ENCODE measurements at regions not wholly inside any gene's neighbourhood (a gene's known extent, or its start where the extent isn't known, plus 50 kb on each side); places are given as distances from the start of the nearest gene placed in this dataset.
"Not testable (repeated sequence)": the region's sequence is repeated elsewhere in the genome, so short reads cannot be mapped to it uniquely, and the experiment has no call there.

DNA sequence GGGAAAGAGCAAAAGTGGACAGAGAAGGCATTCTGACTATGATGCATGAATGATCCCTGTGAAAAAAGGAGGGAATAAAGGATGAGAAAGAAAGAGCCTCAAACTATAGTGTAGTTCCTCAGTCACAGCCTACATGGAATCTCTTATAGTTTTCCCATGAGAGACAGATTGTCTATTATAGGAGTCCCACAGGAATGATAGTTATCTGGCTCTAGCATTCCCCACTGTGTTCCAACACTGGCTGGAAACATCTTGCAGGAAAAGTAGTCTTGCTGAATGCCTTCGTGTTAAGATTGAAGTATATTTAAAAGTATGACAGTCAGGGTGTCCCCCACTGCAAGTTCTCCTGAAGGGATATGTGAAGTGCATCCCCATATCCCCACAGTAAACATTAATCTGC is 641.5 kb upstream of the NECTIN3 start:
- Mint-ChIP-seq H3K4me1 (ENCODE audit: low read depth, unreplicated experiment) (no peaks in the 10 kb centered on the region), H3K27ac (ENCODE audit: unreplicated experiment) (no peak overlapping the region), H3K9me3 (ENCODE audit: low read depth, unreplicated experiment) (peaks cover 2% of the 10 kb centered on the region), H3K27me3 (ENCODE audit: unreplicated experiment) (no peaks in the 10 kb centered on the region), H3K36me3 (ENCODE audit: insufficient read depth, unreplicated experiment) (no peaks in the 10 kb centered on the region), H3K4me3 (ENCODE audit: low read depth, unreplicated experiment) (no peak overlapping the region)
- intact Hi-C loops (cut with micrococcal nuclease; ENCODE audit: unreplicated experiment), result no loop called here
- BruUV-seq (replicated peaks), result no TSS peak
- CTCF ChIA-PET, result no interaction called here
- DNase-seq, result no peak
- TF ChIP-seq, protein P1, sequence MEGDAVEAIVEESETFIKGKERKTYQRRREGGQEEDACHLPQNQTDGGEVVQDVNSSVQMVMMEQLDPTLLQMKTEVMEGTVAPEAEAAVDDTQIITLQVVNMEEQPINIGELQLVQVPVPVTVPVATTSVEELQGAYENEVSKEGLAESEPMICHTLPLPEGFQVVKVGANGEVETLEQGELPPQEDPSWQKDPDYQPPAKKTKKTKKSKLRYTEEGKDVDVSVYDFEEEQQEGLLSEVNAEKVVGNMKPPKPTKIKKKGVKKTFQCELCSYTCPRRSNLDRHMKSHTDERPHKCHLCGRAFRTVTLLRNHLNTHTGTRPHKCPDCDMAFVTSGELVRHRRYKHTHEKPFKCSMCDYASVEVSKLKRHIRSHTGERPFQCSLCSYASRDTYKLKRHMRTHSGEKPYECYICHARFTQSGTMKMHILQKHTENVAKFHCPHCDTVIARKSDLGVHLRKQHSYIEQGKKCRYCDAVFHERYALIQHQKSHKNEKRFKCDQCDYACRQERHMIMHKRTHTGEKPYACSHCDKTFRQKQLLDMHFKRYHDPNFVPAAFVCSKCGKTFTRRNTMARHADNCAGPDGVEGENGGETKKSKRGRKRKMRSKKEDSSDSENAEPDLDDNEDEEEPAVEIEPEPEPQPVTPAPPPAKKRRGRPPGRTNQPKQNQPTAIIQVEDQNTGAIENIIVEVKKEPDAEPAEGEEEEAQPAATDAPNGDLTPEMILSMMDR (IDR thresholded peaks at IDR 0.05; ENCODE audit: unreplicated experiment), result no peak

DNA sequence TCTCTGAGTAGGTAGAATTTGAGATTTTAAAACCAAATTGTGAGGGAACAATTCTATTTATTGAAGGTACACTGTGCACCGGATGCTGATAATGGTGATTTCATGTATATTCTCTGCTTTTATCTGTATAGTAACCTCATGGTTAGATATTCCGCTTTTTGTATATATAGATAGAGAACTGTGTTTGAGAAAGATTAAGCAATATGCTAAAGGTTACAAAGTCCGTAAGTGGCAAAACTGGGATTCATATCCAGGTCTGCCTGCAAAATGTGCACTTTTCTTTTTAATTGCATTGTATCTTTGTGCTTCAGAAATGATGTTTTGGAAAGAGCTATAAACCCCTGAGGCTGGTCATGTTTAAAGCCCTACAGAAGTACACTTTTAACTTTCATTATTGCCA is 635.4 kb upstream of the NECTIN3 start:
- no TSS peak for BruUV-seq (replicated peaks)
- H3K27ac Mint-ChIP-seq (ENCODE audit: unreplicated experiment), result no peak overlapping the region
- H3K9me3 Mint-ChIP-seq (ENCODE audit: low read depth, unreplicated experiment), result peaks cover 2% of the 10 kb centered on the region
- H3K4me1 Mint-ChIP-seq (ENCODE audit: low read depth, unreplicated experiment), result no peaks in the 10 kb centered on the region
- H3K36me3 Mint-ChIP-seq (ENCODE audit: insufficient read depth, unreplicated experiment), result no peaks in the 10 kb centered on the region
- H3K27me3 Mint-ChIP-seq (ENCODE audit: unreplicated experiment), result no peaks in the 10 kb centered on the region
- CTCF ChIA-PET, result no interaction called here
- TF ChIP-seq, protein P1 (IDR thresholded peaks at IDR 0.05; ENCODE audit: unreplicated experiment), result no peak
- intact Hi-C loops (cut with micrococcal nuclease; ENCODE audit: unreplicated experiment), result no loop called here
- no peak overlapping the region for H3K4me3 Mint-ChIP-seq (ENCODE audit: low read depth, unreplicated experiment)
- no peak for DNase-seq

DNA sequence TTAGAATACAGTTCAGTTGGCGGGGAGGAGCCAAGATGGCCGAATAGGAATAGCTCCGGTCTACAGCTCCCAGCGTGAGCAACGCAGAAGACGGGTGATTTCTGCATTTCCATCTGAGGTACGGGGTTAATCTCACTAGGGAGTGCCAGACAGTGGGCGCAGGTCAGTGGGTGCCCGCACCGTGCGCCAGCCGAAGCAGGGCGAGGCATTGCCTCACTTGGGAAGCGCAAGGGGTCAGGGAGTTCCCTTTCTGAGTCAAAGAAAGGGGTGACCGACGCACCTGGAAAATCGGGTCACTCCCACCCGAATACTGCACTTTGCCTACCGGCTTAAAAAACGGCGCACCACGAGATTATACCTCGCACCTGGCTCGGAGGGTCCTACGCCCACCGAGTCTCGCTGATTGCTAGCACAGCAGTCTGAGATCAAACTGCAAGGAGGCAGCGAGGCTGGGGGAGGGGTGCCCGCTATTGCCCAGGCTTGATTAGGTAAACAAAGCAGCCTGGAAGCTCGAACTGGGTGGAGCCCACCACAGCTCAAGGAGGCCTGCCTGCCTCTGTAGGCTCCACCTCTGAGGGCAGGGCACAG is 631.5 kb upstream of the NECTIN3 start:
- H3K27me3 Mint-ChIP-seq (ENCODE audit: unreplicated experiment); intact Hi-C loops (cut with micrococcal nuclease; ENCODE audit: unreplicated experiment): not testable (repeated sequence)

DNA sequence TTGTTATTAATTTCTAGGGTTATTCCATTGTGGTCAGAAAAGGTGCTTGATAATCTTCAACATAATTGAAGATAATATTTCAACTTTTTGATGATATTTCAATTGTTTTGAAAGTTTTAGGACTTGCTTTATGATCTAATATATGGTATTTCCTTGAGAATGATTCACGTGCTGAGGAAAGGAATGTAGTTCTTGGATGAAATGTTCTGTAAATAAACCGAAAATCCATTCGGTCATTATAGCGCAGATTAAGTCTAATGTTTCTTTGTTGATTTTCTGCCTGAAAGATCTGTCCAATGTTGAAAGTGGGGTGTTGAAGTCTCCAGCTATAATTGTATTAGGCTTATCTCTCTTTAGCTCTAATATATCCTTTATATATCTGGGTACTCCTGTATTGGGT is 617.5 kb upstream of the NECTIN3 start:
- Mint-ChIP-seq H3K27ac (ENCODE audit: unreplicated experiment) (no peak overlapping the region), H3K9me3 (ENCODE audit: low read depth, unreplicated experiment) (peaks cover 16% of the 10 kb centered on the region), H3K4me1 (ENCODE audit: low read depth, unreplicated experiment) (peaks cover 6% of the 10 kb centered on the region), H3K4me3 (ENCODE audit: low read depth, unreplicated experiment) (no peak overlapping the region), H3K27me3 (ENCODE audit: unreplicated experiment) (no peaks in the 10 kb centered on the region), H3K36me3 (ENCODE audit: insufficient read depth, unreplicated experiment) (no peaks in the 10 kb centered on the region)
- intact Hi-C loops (cut with micrococcal nuclease; ENCODE audit: unreplicated experiment), result no loop called here
- CTCF ChIA-PET, result no interaction called here
- no TSS peak for BruUV-seq (replicated peaks)
- DNase-seq, result no peak
- TF ChIP-seq, protein P1 (IDR thresholded peaks at IDR 0.05; ENCODE audit: unreplicated experiment), result no peak

More for the DNA sequence above, 631.5 kb upstream of the NECTIN3 start:
- DNase-seq; BruUV-seq (replicated peaks); H3K4me1 Mint-ChIP-seq (ENCODE audit: low read depth, unreplicated experiment); H3K4me3 Mint-ChIP-seq (ENCODE audit: low read depth, unreplicated experiment); H3K27ac Mint-ChIP-seq (ENCODE audit: unreplicated experiment); CTCF ChIA-PET; H3K36me3 Mint-ChIP-seq (ENCODE audit: insufficient read depth, unreplicated experiment); H3K9me3 Mint-ChIP-seq (ENCODE audit: low read depth, unreplicated experiment): not testable (repeated sequence)

DNA sequence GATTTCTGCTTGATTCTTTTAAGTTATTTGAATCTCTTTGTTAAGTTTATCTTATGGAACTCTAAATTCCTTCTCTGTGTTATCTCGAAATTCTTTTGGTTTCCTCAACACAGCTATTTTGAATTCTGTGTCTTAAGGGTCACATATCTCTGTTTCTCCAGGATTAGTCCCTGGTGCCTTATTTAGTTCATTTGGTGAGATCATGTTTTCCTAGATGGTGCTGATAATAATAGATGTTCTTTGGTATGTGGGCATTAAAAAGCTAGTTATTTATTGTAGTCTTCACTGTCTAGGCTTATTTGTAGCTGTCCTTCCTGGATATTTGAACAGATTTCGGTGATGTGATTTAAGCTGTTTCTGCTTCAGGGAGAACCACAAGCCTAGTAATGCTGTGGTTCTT is 615.6 kb upstream of the NECTIN3 start:
- no peaks in the 10 kb centered on the region for H3K27me3 Mint-ChIP-seq (ENCODE audit: unreplicated experiment)
- no TSS peak for BruUV-seq (replicated peaks)
- H3K36me3 Mint-ChIP-seq (ENCODE audit: insufficient read depth, unreplicated experiment), result no peaks in the 10 kb centered on the region
- TF ChIP-seq, protein P1 (IDR thresholded peaks at IDR 0.05; ENCODE audit: unreplicated experiment), result no peak
- H3K9me3 Mint-ChIP-seq (ENCODE audit: low read depth, unreplicated experiment), result peaks cover 16% of the 10 kb centered on the region
- no peak for DNase-seq
- H3K4me3 Mint-ChIP-seq (ENCODE audit: low read depth, unreplicated experiment), result no peak overlapping the region
- H3K27ac Mint-ChIP-seq (ENCODE audit: unreplicated experiment), result no peak overlapping the region
- CTCF ChIA-PET, result interaction anchor here (0.6 kb wide), 1 partner anchor 619 kb away, joined by 4 read pairs; no protein-coding TSS in a partner anchor
- intact Hi-C loops (cut with micrococcal nuclease; ENCODE audit: unreplicated experiment), result no loop called here
- peaks cover 6% of the 10 kb centered on the region for H3K4me1 Mint-ChIP-seq (ENCODE audit: low read depth, unreplicated experiment)

All from Calu3 (cell line).